Neural progenitor cell (in vitro differentiated cells): ENCODE measurements at regions not wholly inside any gene's neighbourhood (a gene's known extent, or its start where the extent isn't known, plus 50 kb on each side); places are given as distances from the start of the nearest gene placed in this dataset.

Source experiments
- DNase-seq: peaks from one replicate; pipeline ENCODE4 v3.0.0-alpha.2; 2016; ENCODE audit warnings: low spot score
- H2AFZ ChIP-seq: fragments of 200-600 bp; sonication (generic); replicated peaks from 2 replicates; pipeline ENCODE4 v1.6.1; 2016; ENCODE audit warnings: antibody characterized with exemption
- H3F3A ChIP-seq: fragments of 200-600 bp; sonication (generic); 2 replicates; pipeline ENCODE4 v1.6.1; 2016; ENCODE audit warnings: antibody characterized with exemption, low read depth
- H3K27ac ChIP-seq: fragments of 200-600 bp; sonication (generic); 2 replicates; pipeline ENCODE4 v1.5.1; 2016; ENCODE audit warnings: mild to moderate bottlenecking
- H3K27me3 ChIP-seq: fragments of 200-600 bp; sonication (generic); 2 replicates; pipeline ENCODE4 v1.6.1; 2016; ENCODE audit warnings: mild to moderate bottlenecking, moderate library complexity
- H3K36me3 ChIP-seq: fragments of 200-600 bp; sonication (generic); 2 replicates; pipeline ENCODE4 v1.5.1; 2016
- H3K4me1 ChIP-seq: fragments of 200-600 bp; sonication (generic); 2 replicates; pipeline ENCODE4 v1.6.1; 2016; ENCODE audit warnings: mixed run types
- H3K4me2 ChIP-seq: fragments of 200-600 bp; sonication (generic); 2 replicates; pipeline ENCODE4 v1.6.1; 2016
- H3K4me3 ChIP-seq: fragments of 200-600 bp; sonication (generic); 2 replicates; pipeline ENCODE4 v1.5.1; 2016
- H3K79me2 ChIP-seq: fragments of 200-600 bp; sonication (generic); 2 replicates; pipeline ENCODE4 v1.6.1; 2016; ENCODE audit warnings: low read depth
- H3K9ac ChIP-seq: fragments of 200-600 bp; sonication (generic); 2 replicates; pipeline ENCODE4 v1.6.1; 2016
- H3K9me3 ChIP-seq: fragments of 200-600 bp; sonication (generic); 2 replicates; pipeline ENCODE4 v1.5.1; 2016; ENCODE audit warnings: low read depth
- H4K20me1 ChIP-seq: fragments of 200-600 bp; sonication (generic); 2 replicates; pipeline ENCODE4 v1.6.1; 2016; ENCODE audit warnings: low read depth
- H3K27ac Mint-ChIP-seq: 3 replicates; pipeline ENCODE4 v1.8.0; 2021; ENCODE audit warnings: mixed read lengths
- H3K27me3 Mint-ChIP-seq: 2 replicates; pipeline ENCODE4 v1.8.0; 2022; ENCODE audit warnings: low read depth, mild to moderate bottlenecking, inconsistent platforms, moderate library complexity, mixed read lengths; ENCODE audit not compliant: insufficient read depth
- H3K36me3 Mint-ChIP-seq: 3 replicates; pipeline ENCODE4 v1.8.0; 2021; ENCODE audit warnings: mixed read lengths
- H3K4me1 Mint-ChIP-seq: 3 replicates; pipeline ENCODE4 v1.8.0; 2021; ENCODE audit warnings: mixed read lengths
- H3K4me3 Mint-ChIP-seq: 3 replicates; pipeline ENCODE4 v1.8.0; 2021; ENCODE audit warnings: mild to moderate bottlenecking, moderate library complexity, mixed read lengths
- H3K9me3 Mint-ChIP-seq: 3 replicates; pipeline ENCODE4 v1.8.0; 2020; ENCODE audit warnings: mixed read lengths
- CTCF ChIP-seq: fragments of 200-600 bp; sonication (generic); IDR thresholded peaks from 2 replicates; pipeline ENCODE4 v1.5.1; 2017; ENCODE audit warnings: antibody characterized with exemption, mild to moderate bottlenecking
- EZH2 ChIP-seq: fragments of 200-600 bp; sonication (generic); IDR thresholded peaks from 2 replicates; pipeline ENCODE4 v1.6.1; 2017; ENCODE audit warnings: antibody characterized with exemption, mild to moderate bottlenecking, moderate library complexity
- EZH2phosphoT487 ChIP-seq: fragments of 200-600 bp; sonication (generic); IDR thresholded peaks from 2 replicates; pipeline ENCODE4 v1.6.1; 2017; ENCODE audit warnings: antibody characterized with exemption

GRCh38 chr5:17880869-17881268 lies 246.6 kb downstream of the TAF11L14 start:
- TF ChIP-seq EZH2phosphoT487 = no peak
- TF ChIP-seq CTCF = no peak
- TF ChIP-seq EZH2 = no peak
- no peaks in the 10 kb centered on the region for H3K27me3 ChIP-seq

GRCh38 chr5:17882760-17883488 lies 248.7 kb downstream of the TAF11L14 start:
- Mint-ChIP-seq H3K9me3 (peaks cover 16% of the 10 kb centered on the region), H3K4me1 (peaks cover 14% of the 10 kb centered on the region), H3K36me3 (no peaks in the 10 kb centered on the region), H3K4me3 (no peak overlapping the region), H3K27ac (peak overlapping the region; percentile 62), H3K27me3 (no peaks in the 10 kb centered on the region)
- H3K4me3 ChIP-seq = no peak overlapping the region
- H3K27me3 ChIP-seq = no peaks in the 10 kb centered on the region
- no peak overlapping the region for H3K9ac ChIP-seq
- no peaks in the 10 kb centered on the region for H3F3A ChIP-seq
- H3K4me1 ChIP-seq = peaks cover 3% of the 10 kb centered on the region
- H3K9me3 ChIP-seq = no peaks in the 10 kb centered on the region
- H3K27ac ChIP-seq = no peak overlapping the region
- DNase-seq = peak; percentile 44
- TF ChIP-seq EZH2 (no peak), CTCF (peak; percentile 18)
- H3K36me3 ChIP-seq = no peaks in the 10 kb centered on the region
- H2AFZ ChIP-seq = no peak overlapping the region
- no peak overlapping the region for H3K4me2 ChIP-seq
- no peaks in the 10 kb centered on the region for H3K79me2 ChIP-seq
- no peaks in the 10 kb centered on the region for H4K20me1 ChIP-seq

More at GRCh38 chr5:17880869-17881268, 246.6 kb downstream of the TAF11L14 start:
- Histone ChIP-seq H3K9ac (no peak overlapping the region), H3K79me2 (no peaks in the 10 kb centered on the region), H3K4me3 (no peak overlapping the region), H4K20me1 (no peaks in the 10 kb centered on the region), H3K36me3 (no peaks in the 10 kb centered on the region), H3F3A (no peaks in the 10 kb centered on the region), H3K9me3 (no peaks in the 10 kb centered on the region), H3K4me2 (no peak overlapping the region), H3K27ac (no peak overlapping the region), H2AFZ (no peak overlapping the region), H3K4me1 (peaks cover 3% of the 10 kb centered on the region)
- no peaks in the 10 kb centered on the region for H3K36me3 Mint-ChIP-seq
- no peak overlapping the region for H3K27ac Mint-ChIP-seq
- DNase-seq = no peak
- H3K4me3 Mint-ChIP-seq = no peak overlapping the region
- H3K4me1 Mint-ChIP-seq = peaks cover 14% of the 10 kb centered on the region
- H3K27me3 Mint-ChIP-seq = no peaks in the 10 kb centered on the region
- H3K9me3 Mint-ChIP-seq = peaks cover 16% of the 10 kb centered on the region

- no peak for TF ChIP-seq EZH2
- no peak for TF ChIP-seq CTCF
- no peak for TF ChIP-seq EZH2phosphoT487
- no peak overlapping the region for H2AFZ ChIP-seq
- no peak overlapping the region for H3K4me2 ChIP-seq
- peaks cover 8% of the 10 kb centered on the region for H3K4me1 Mint-ChIP-seq
- H3K36me3 Mint-ChIP-seq = no peaks in the 10 kb centered on the region
- no peak overlapping the region for H3K4me3 Mint-ChIP-seq
- no peak overlapping the region for H3K27ac Mint-ChIP-seq
- no peaks in the 10 kb centered on the region for H3K27me3 Mint-ChIP-seq
- peaks cover 12% of the 10 kb centered on the region for H3K9me3 Mint-ChIP-seq
- no peak for DNase-seq
- H3K4me1 ChIP-seq = peaks cover 3% of the 10 kb centered on the region
- no peak overlapping the region for H3K9ac ChIP-seq
- H3K27me3 ChIP-seq = no peaks in the 10 kb centered on the region
- no peaks in the 10 kb centered on the region for H4K20me1 ChIP-seq
- no peaks in the 10 kb centered on the region for H3F3A ChIP-seq
- H3K27ac ChIP-seq = no peak overlapping the region
- no peaks in the 10 kb centered on the region for H3K36me3 ChIP-seq
- no peaks in the 10 kb centered on the region for H3K79me2 ChIP-seq
- H3K4me3 ChIP-seq = no peak overlapping the region
- no peaks in the 10 kb centered on the region for H3K9me3 ChIP-seq
Observed at GRCh38 chr5:17888155-17888554, 253.9 kb downstream of the TAF11L14 start.
